ENCODE measurements at regions not wholly inside any gene's neighbourhood (a gene's known extent, or its start where the extent isn't known, plus 50 kb on each side); places are given as distances from the start of the nearest gene placed in this dataset.

DNA sequence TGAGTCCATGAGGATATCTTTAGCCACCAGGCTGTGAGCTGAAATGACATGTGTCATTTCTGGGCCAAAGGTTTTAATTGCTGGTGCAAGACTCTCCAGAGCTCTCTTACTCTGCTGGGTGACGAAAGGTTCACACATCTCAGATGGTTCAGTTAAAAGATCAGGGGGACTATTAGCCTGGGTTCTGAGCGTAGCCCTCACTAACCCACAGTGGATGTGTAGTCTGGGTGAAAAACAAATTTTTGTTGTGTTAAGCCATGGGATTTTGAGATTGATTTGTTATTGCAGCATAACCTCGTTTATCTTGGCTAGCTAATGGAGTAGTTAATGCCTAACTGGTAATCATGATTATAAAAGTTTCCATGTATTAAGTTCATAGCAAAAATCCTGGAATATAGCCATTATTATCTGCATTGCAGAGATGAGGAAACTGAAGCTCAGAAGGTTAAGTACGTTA lies 251.5 kb downstream of the RMST start:
- TF ChIP-seq, protein P1, sequence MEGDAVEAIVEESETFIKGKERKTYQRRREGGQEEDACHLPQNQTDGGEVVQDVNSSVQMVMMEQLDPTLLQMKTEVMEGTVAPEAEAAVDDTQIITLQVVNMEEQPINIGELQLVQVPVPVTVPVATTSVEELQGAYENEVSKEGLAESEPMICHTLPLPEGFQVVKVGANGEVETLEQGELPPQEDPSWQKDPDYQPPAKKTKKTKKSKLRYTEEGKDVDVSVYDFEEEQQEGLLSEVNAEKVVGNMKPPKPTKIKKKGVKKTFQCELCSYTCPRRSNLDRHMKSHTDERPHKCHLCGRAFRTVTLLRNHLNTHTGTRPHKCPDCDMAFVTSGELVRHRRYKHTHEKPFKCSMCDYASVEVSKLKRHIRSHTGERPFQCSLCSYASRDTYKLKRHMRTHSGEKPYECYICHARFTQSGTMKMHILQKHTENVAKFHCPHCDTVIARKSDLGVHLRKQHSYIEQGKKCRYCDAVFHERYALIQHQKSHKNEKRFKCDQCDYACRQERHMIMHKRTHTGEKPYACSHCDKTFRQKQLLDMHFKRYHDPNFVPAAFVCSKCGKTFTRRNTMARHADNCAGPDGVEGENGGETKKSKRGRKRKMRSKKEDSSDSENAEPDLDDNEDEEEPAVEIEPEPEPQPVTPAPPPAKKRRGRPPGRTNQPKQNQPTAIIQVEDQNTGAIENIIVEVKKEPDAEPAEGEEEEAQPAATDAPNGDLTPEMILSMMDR (IDR thresholded peaks at IDR 0.05), result no peak
- TF ChIP-seq, protein P2, sequence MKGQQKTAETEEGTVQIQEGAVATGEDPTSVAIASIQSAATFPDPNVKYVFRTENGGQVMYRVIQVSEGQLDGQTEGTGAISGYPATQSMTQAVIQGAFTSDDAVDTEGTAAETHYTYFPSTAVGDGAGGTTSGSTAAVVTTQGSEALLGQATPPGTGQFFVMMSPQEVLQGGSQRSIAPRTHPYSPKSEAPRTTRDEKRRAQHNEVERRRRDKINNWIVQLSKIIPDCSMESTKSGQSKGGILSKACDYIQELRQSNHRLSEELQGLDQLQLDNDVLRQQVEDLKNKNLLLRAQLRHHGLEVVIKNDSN (IDR thresholded peaks at IDR 0.05; ENCODE audit: borderline replicate concordance, low read depth), result no peak
- TF ChIP-seq NFIC (IDR thresholded peaks at IDR 0.05; ENCODE audit: borderline replicate concordance) (no peak), POLR2AphosphoS5 (IDR thresholded peaks at IDR 0.05; ENCODE audit: low read depth, low read length) (no peak)

Data from SK-N-SH (cell line).